HG03066 (cell line): ENCODE measurements at regions not wholly inside any gene's neighbourhood (a gene's known extent, or its start where the extent isn't known, plus 50 kb on each side); places are given as distances from the start of the nearest gene placed in this dataset.

Experiments used
- ATAC-seq: cut with Tn5 transposase; IDR thresholded peaks from one replicate; pipeline ENCODE4 v1.9.1; 2021; ENCODE audit warnings: low read depth; ENCODE audit not compliant: unreplicated experiment

DNA sequence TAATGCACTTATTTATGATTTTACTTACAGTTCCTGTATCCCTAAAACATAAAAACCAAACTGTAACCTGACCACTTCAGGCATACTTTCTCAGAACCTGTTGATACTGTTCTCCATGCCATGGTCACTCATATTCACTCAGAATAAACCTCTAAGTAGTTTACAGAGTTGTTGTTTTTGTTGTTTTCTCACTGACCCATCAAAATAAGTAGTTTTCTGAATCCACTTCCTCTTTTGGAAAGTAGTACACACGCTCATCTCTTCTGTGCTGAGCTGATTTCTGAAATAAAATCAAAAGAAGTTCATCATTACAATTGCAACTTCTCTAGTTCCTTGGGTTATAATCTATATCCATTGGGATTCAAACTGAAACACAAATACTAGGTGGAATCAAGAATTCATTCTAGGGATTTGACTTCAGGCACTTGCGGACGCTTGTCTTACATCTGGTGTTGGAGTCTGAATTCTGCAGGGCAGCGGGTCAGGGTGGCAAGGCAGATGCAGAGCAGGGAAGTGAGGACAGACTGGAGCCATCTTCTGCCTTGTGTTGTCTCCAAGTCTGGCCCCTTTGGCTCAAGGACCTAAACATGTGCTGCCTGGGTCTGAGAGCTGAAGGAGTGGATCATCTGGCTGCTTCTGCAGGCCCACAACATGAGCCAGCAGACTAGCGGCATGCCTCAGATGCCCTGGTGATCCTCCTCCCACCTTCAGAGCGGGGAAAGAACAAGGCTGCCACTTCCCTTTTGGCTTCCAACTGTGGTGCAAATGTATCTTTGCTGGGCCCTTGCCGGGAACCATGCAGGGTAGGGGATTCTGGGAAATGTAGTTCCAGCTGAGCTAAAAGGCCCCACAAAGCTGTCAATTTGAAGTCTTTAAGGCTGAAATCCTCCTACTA is 167.9 kb upstream of the MYLIP start:
- ATAC-seq: no peak

DNA sequence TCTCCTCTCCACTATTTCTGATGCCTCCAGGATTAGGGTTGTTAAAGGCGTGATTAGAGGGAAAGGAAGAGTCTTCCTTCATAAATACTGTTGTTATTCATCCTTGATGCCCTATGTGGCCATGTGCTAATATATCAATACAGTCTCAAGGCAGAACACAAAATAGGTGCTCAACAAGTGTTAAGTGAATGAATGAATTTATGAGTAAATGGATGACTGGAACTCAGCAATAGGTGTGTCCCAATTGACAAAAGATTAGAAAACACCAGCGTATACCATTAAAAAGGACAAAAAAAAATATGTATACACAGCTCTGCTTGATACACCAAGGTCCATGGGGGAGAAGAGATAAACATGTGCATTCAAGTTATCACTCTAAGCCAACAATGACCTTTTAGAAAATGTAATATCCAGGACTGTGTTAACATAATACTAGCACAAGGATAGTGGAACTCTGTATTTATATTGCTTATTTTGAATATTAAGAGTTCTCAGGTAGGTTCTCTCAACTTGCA is 171.2 kb upstream of the MYLIP start:
- no peak for ATAC-seq

DNA sequence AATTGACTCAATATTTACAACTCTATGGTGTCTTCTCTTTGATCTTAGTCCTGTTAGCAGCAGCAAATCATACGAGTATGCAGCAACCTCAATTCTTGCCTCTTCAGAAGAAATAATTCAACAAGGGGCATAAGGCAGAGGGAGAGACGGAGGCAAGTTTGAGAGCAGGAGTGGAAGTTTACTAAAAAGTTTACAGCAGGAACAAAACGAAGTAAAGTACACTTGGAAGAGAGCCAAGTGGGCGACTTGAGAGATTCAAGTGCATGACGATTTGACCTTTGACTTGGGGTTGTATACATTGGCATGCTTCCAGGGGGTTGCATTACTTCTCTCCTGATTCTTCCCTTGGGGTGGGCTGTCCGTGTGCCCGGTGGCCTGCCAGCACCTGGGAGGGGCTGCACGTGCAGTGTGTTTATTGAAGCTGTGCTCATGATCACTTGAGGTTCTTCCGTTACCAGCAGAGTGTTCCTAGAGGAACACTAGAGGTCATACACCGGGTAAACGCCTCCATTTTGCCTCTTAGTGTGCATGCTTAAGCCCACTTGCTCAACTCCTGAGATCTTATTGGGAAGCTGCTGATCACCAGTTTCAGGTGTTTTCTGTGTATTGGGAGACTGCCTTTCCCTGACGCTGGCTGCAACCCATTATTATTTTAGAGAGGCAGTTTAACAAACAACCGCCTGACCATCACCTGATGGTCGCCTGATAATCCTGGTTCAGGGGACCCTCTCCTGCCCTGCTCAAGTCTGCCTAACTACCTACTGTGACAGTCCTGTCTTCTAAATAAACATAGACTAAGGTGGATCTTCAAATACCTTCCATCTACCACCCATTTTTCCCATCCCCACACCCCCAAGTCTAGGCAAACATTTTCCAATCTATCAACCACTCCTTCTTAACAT is 172.4 kb upstream of the MYLIP start:
- ATAC-seq: no peak

DNA sequence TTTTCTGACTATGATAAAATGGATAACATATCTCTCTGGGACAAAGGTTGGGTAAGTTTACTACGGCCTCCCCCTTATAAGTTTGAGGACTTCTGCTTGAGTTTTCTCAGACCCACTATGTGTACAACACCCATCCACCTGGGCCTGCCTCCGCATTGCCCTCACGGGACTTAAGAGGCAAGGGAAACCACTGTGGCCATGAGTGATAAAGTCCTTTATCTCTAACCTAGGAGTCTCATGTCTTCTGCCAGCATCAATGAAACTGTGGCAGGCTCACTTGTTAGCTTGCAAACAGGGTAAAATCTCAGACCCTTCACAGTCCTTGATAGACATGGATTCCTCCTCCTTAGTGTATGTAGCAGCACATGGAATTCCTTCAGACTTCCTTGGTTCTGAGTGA is 173.4 kb upstream of the MYLIP start:
- no peak for ATAC-seq

DNA sequence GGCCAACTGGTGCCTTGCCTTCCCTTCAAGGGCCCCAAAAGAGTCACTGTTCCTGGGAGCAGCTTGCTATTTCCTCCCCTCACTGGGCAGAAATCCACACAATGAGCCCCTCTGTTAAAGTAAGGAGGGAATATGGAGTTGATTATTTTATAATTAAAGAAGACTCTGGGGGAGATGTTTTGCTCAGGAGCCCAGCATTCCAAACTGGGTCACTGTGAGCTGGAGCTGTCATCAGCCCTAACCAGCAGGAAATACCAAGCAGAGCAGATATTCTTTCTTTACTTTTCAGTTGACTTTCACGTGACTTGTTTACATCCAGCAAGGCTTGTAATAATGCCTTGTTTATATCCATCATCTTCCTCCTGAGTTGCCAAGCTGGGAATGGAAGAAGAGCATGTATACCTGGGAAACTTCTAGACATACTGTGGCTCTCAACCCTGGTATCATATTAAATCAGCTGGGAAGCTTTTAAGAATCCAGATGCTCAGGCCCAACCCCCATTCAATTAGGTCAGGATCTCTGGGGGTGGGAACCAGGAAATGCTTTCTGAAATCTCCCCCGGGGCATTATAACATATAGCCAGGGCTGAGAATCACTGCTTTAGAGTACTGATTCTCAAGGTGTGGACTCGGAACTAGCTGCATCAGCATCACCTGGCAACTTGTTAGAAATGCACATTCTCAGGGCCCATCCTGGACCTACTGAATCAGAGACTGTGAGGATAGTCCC is 175.6 kb upstream of the MYLIP start:
- ATAC-seq: no peak

DNA sequence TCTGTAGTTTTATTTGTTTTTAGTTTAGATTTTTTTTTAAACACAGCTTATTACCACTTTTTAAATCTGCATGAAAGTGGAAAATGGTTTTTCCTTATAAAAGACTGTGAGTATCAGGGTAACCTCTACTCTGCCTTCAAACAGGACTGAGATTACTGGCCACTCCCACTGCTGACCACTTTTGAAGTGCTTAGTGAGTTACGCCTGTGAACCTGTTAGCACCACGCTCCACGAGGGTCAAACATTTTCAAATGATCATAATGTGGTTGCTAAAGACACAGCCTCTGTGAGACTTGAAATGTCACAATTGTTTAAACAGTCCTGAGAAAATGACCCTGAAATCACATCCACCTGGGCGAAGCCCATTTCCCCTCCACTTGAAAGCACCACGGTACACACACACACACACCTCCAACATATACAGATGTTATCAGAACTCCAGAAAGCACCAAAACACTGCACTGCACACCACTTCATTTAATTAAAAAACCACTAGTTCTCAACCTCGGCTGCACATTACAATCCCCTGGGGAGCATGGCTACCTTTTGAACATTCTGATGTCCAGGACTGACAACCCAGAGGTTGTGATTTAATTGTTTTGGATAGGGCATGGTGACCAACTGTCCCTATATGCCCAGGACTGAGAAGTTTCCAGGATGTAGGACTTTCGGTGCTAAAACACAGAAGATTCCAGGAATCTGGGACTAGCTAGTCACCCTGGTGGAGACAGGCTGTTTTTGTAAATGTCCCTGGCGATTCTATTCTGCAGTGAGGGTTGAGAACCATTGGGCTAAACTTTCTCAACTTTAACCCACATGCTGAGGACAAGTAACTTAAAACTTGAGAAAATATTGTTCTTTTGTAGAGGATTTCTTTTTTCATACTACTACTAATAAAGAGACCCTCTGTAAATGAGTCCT is 176.4 kb upstream of the MYLIP start:
- ATAC-seq: no peak

DNA sequence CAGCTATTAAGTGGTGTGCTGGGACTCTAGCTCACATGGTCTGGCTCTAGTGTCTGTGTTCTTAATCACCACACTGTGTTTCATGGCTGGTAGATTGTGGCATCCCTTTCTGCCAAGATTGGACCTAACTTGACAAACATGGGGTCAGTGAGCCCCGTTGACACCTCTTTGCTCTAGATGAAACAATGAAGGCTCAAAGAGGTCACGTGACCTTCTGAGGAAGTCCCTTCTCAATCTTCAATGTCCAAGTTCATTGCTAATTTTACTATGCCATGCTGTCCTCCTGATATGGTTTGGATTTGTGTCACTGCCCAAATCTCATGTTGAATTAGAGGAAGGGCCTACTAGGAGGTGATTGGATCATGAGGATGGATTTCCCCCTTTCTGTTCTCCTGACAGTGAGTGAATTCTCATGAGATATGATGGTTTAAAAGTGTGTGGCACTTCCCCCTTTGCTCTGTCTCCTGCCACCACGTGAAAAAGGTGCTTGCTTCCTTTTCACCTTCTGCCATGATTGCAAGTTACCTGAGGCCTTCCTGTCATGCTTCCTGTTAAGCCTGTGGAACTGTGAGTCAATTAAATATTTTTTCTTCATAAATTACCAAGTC is 177.8 kb upstream of the MYLIP start:
- no peak for ATAC-seq

DNA sequence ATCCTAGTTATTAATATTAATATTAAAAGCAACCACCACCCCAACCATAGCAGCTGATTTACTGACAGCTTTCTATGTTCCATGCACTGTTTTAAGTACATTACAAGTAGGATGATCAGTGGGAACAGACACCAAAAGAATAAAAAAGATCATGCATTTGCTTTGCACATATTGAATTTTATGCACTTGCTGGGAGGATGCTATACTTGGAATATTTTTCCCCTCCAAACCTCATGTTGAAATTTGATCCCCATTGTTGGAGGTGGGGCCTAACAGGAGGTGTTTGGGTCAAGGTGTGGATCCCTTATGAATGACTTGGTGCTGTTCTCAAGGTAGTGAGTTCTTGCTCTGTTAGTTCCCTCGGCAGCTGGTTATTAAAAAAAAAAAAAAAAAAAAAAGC is 178.9 kb upstream of the MYLIP start:
- ATAC-seq: no peak

DNA sequence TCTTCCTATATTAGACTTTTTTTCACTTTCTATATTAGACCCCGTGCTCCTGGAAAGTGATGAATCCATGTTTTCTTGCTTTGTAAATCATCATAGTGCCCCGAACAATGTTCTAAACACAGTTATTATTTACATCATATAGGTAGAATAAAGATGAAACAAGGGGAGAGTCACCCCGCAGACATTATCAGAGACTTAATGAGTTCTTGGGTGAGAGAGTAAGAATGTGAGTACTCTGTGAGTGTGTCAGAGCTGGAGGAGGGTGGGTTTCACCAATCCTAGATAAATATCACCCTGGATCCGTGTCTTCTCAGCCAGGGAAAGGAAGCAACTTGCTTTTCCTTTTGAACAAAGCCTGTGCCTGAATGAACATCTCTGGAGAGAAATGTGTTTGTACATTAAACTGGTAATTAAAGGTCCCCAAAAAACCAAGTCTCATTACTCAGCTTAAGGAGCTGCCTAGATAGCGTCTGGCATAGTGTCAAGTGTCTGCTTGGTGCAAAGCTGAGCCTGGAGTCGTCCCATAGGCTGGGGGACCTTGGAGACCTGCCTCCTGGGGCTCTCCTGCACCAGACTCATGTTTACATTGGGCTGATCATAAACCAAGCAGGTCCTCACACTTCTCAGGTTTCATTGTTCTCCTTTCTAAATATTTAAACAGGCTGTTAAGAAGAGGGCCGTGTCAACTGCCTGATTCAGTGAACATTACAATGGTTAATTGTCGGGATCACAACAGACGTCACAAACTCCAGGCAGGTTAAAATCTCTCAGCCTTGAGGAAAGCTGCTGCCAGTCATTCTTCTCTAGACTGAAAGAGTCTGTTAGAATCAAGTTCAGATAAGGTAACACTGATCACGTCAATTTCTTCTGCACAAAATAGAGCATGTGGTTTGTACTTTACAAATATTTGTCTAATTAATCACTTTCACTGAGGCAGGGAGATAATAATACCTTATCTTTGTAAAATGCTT is 179.7 kb upstream of the MYLIP start:
- ATAC-seq: no peak

DNA sequence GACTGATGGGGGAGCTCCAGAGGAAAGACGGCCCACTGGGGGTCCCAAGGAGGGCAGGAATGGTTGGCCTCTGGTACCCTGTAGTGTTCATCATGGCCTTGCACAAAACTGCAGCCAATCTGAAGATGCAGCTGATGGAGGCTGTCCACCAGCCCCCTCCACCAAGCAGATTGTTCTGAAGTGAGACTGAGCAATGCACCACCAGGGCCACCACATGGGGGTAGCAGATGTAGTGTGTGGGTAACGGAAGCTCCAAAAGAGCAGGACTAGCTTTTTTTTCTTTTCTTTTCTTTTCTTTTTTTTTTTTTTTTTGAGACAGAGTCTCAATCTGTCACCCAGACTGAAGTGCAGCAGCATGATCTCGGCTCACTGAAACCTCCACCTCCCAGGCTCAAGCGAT is 181.0 kb upstream of the MYLIP start:
- no peak for ATAC-seq

DNA sequence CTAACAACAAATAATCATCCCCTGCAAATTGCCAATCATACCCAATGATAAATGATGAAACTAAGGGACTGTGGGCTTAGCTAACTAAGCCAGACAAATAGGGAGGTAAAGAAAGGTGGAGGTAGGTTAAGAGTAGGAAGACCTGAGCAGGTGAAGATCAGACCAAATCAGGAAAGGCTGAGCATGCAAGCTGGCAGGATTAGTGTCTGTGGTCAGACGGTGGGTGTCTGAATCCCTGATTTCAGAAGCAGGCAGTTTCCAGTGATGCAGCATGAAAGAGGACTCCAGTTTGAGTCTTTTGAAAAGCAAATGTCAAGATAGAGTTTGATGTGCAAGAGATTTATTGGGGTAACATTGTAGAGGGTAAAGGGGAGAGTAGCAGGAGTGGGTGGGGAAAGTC is 181.4 kb upstream of the MYLIP start:
- ATAC-seq: no peak

DNA sequence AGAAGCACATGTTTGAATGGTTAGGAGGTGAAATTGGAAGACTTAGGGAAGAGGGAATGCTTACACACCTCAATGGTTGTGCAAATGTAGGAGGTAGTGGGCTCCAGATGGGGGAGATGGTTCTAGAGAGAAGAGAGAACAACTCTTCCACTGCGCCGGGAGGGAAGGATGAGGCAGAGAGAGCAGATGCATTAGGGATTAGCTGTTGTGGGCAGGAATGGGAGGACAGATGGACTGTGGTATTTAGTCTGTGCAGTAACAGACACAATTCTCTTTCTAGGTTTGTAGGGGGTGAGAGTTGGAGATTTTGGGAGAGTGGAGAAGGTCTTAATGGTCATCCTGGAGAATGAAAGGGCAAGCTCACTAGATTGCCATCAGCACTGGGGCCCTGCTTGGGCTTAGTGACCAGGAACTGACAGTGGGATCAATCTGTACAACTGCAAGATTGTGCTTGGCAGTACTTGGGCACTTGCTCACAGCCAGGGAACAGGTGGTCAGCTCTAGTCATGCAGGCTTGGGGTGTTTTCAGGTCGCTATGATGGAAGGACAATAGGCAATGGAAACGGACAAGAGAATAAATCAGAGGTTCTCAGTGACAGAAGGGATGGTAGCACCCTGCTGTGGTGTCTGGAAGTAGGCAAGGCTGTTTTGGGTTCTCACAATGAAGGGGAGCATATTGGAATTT is 182.0 kb upstream of the MYLIP start:
- ATAC-seq: no peak

DNA sequence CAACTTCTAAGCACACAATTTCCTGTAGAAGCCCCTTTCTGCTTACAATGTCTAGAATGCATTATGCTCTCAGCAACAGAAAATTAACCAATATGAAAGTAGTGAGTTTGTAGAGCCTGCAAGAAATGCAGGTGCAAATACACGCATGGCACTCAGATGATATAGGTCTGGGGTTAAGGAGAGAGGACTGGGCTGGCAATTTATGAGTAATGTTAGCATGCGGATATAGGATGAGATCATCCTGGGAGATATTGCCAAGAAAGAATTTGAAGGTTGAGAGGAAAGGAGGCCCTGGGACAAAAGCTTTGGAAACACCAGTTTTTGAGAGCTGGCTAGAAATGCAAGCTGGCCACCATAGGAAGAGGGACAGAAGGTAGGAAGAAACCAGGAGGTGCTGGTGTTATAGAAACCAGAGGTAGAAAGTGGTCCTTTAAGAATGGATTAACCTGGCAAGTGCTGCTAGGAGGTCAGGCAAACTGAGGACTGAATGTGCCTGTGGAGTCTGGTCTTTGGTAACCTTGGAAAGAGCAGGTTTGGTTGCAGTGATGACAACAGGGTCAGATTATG is 183.2 kb upstream of the MYLIP start:
- ATAC-seq: no peak

DNA sequence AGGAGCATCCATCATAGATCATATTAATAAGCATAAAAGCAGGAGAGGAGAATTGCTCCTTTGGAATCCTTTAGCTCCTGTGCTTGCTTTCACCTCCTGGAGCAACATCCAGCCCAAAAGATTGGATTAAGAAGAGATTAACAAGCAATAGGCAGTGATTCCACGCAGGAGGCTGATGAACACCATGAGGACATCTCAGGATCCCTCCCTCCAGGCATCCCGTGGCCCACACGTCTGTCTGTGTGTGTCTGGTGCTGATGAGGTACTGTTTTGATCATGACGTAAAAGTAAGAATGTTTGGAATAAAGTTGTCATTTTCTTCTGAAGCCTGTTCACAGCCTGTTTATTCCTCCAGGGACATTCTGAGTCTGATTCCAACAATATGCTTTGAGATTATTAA is 185.5 kb upstream of the MYLIP start:
- ATAC-seq: no peak

DNA sequence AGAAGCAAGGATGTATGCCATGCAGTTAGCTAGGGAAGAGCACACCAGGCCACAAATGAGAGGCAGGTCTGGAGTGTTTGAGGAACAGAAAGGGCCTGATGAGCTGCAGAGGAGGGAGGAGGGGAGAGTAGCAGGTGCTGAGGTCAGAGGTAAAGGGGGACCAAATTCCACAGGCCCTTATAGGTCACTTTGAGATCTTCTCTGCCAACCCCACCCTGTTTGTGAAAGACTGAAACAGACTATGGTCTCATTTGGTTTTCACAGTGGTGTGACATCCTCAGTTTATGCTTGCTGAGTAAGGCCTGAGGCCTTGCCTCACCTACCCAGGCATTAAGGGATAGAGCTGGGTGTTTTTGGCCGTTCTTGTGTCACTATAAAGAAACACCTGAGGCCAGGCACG is 187.7 kb upstream of the MYLIP start:
- peak; percentile 59 for ATAC-seq

DNA sequence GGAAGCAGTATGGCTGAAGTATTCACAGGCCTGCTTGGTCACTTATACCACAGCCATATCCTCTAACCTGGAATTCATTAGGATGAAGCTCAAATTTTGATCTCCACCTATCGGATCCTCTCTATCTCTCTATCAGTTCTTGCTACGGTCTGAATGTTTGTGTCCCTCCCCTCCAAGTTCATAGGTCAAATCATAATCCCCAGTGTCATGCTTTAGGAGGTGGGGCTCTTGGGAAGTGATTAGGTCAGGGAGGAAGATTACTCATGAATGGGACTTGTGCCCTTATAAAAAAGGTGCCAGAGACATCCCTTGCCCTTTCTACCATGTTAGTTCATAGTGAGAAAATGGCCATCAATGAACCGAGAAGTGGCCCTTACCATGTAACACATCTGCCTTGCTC is 190.8 kb upstream of the MYLIP start:
- ATAC-seq: no peak

DNA sequence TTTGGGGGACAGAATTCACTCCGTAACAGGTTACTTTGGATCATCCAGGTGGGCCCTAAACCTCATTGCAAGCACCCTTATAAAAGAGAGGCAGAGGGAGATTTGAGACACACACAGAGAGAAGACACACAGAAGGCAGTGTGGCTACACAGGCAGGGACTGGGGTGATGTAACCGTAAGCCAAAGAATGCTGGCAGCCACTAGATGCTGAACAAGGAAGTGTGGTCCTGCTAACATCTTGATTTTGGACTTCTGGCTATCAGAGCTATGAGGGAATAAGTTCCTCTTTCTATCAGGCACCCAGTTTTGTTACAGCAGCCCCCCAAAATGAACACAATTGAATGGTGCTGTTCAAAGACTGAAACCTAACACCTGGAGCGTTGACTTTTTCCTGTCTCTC is 191.3 kb upstream of the MYLIP start:
- no peak for ATAC-seq
